ENCODE measurements at regions not wholly inside any gene's neighbourhood (a gene's known extent, or its start where the extent isn't known, plus 50 kb on each side); places are given as distances from the start of the nearest gene placed in this dataset.

DNA sequence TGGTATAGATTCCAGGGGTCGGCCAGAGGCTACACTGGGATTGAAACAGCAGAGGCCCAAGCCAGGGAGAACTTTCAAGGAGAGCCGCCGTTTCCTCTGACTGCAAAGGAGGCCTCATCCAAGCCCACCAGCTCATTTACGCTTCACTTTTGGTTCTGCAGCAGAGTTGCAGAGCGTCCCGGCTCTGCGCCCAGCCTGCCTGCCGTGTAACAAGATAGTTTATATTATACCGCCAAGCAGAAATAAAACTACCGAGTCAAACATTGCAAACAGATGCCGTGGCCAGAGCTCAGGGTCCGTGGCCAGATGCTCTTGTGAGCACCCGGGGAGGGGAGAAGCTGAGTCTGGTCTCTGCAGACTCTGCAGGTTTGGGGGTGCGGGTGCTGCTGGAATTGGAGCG lies 60.7 kb upstream of the TBX3 start:
- H3K4me1 Mint-ChIP-seq (ENCODE audit: low read depth) = no peaks in the 10 kb centered on the region
- DNase-seq (no peak), ATAC-seq (no peak)
- H3K4me3 Mint-ChIP-seq = no peak overlapping the region
- intact Hi-C loops (cut with micrococcal nuclease) = no loop called here
- TF ChIP-seq, protein P1, sequence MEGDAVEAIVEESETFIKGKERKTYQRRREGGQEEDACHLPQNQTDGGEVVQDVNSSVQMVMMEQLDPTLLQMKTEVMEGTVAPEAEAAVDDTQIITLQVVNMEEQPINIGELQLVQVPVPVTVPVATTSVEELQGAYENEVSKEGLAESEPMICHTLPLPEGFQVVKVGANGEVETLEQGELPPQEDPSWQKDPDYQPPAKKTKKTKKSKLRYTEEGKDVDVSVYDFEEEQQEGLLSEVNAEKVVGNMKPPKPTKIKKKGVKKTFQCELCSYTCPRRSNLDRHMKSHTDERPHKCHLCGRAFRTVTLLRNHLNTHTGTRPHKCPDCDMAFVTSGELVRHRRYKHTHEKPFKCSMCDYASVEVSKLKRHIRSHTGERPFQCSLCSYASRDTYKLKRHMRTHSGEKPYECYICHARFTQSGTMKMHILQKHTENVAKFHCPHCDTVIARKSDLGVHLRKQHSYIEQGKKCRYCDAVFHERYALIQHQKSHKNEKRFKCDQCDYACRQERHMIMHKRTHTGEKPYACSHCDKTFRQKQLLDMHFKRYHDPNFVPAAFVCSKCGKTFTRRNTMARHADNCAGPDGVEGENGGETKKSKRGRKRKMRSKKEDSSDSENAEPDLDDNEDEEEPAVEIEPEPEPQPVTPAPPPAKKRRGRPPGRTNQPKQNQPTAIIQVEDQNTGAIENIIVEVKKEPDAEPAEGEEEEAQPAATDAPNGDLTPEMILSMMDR (IDR thresholded peaks at IDR 0.05) = no peak
- no peaks in the 10 kb centered on the region for H3K9me3 Mint-ChIP-seq
- CTCF ChIA-PET = no interaction called here
- H3K36me3 Mint-ChIP-seq (ENCODE audit: low read depth) = no peaks in the 10 kb centered on the region
- POLR2A ChIA-PET = no interaction called here
- peaks cover 4% of the 10 kb centered on the region for H3K27me3 Mint-ChIP-seq
- no peak overlapping the region for H3K27ac Mint-ChIP-seq

DNA sequence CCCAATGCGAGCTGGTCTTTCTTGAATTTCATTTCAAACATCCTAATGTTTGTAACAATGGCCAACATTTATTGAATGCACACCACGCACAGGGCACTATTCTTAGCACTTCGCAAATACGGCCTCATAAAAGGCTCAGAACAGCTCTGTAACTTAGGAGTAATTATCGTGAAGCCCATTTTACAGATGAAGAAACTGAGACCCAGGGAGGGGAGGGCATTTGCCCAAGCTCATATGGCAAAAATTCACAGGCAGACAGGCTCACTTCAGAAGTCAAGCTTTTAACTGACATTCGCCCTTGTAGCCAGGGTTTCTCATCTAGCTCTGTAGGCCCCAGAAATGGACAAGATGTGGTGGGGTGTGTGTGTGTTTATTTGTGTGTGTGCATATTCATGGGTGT lies 60.3 kb upstream of the TBX3 start:
- ATAC-seq (no peak), DNase-seq (no peak)
- Mint-ChIP-seq H3K27ac (no peak overlapping the region), H3K4me3 (no peak overlapping the region), H3K9me3 (no peaks in the 10 kb centered on the region), H3K27me3 (peaks cover 4% of the 10 kb centered on the region), H3K4me1 (ENCODE audit: low read depth) (no peaks in the 10 kb centered on the region), H3K36me3 (ENCODE audit: low read depth) (no peaks in the 10 kb centered on the region)
- TF ChIP-seq, protein P1 (IDR thresholded peaks at IDR 0.05) = no peak
- POLR2A ChIA-PET = no interaction called here
- CTCF ChIA-PET = no interaction called here
- intact Hi-C loops (cut with micrococcal nuclease) = no loop called here

- H3K27me3 Mint-ChIP-seq = peaks cover 4% of the 10 kb centered on the region
- intact Hi-C loops (cut with micrococcal nuclease) = no loop called here
- H3K36me3 Mint-ChIP-seq (ENCODE audit: low read depth) = no peaks in the 10 kb centered on the region
- DNase-seq = no peak
- TF ChIP-seq, protein P1 (IDR thresholded peaks at IDR 0.05) = no peak
- no peak overlapping the region for H3K4me3 Mint-ChIP-seq
- POLR2A ChIA-PET = no interaction called here
- H3K9me3 Mint-ChIP-seq = no peaks in the 10 kb centered on the region
- ATAC-seq = no peak
- no peaks in the 10 kb centered on the region for H3K4me1 Mint-ChIP-seq (ENCODE audit: low read depth)
- H3K27ac Mint-ChIP-seq = no peak overlapping the region
- CTCF ChIA-PET = no interaction called here
Measured at GRCh38 chr12:114743799-114744198, 59.8 kb upstream of the TBX3 start.

DNA sequence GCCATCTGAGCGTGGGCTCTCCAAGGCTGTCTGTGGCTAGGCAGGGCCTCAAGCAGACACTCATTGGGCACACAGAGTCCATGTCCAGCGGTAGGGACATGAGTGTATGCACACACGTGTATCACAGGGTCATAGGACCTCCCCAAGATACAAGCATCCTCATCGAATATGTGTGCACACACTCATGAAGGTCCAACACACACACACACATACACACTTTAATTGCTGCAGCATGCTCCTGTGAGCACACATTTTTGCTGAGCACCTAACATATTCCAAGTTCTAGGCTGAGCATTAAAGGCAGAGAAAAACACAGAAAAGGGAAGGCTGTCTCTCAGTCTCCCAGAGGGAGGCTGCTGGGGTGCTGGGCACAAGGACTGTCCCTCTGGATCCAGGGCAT lies 59.3 kb upstream of the TBX3 start:
- Mint-ChIP-seq H3K36me3 (ENCODE audit: low read depth) (no peaks in the 10 kb centered on the region), H3K9me3 (no peaks in the 10 kb centered on the region), H3K27me3 (peaks cover 4% of the 10 kb centered on the region), H3K27ac (no peak overlapping the region), H3K4me3 (no peak overlapping the region), H3K4me1 (ENCODE audit: low read depth) (no peaks in the 10 kb centered on the region)
- TF ChIP-seq, protein P1 (IDR thresholded peaks at IDR 0.05) = no peak
- ChIA-PET CTCF (no interaction called here), POLR2A (no interaction called here)
- DNase-seq (no peak), ATAC-seq (no peak)
- intact Hi-C loops (cut with micrococcal nuclease) = no loop called here

DNA sequence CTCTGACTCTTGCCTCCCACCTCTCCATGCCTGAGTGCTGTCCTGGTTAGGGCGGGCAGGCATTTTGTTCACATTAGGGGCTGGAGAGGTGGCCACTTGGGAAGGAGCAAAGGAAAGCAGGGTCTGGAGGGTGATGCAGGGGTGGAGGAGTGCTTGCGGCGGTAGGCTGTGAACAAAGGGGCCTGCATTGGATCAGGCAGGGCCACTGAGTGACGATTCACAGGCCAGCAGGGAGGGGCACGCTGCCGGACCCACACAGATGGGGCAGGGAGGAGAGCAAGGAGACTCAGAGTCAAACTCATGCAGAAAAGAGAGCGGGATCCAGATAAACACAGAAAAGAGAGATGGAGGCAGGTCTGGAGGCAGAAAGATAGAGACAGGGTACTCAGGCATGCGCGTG lies 58.4 kb upstream of the TBX3 start:
- TF ChIP-seq, protein P1 (IDR thresholded peaks at IDR 0.05) = no peak
- ATAC-seq (no peak), DNase-seq (no peak)
- ChIA-PET CTCF (no interaction called here), POLR2A (no interaction called here)
- intact Hi-C loops (cut with micrococcal nuclease) = no loop called here
- H3K27ac Mint-ChIP-seq = no peak overlapping the region
- H3K4me1 Mint-ChIP-seq (ENCODE audit: low read depth) = no peaks in the 10 kb centered on the region
- peaks cover 6% of the 10 kb centered on the region for H3K27me3 Mint-ChIP-seq
- no peaks in the 10 kb centered on the region for H3K9me3 Mint-ChIP-seq
- no peaks in the 10 kb centered on the region for H3K36me3 Mint-ChIP-seq (ENCODE audit: low read depth)
- H3K4me3 Mint-ChIP-seq = no peak overlapping the region

Measured in activated CD8-positive, alpha-beta T cell treated with anti-CD3 and anti-CD28 coated beads for 36 hours (primary cell).